ENCODE measurements at regions not wholly inside any gene's neighbourhood (a gene's known extent, or its start where the extent isn't known, plus 50 kb on each side); places are given as distances from the start of the nearest gene placed in this dataset.

GRCh38 chr3:26245236-26245635 is 377.3 kb upstream of the LRRC3B start:
- H4K91ac ChIP-seq (ENCODE audit: low read depth, low read length): no peak overlapping the region
- no peaks in the 10 kb centered on the region for H3K79me2 ChIP-seq (ENCODE audit: control insufficient read depth, insufficient read depth, low read length, poor library complexity)
- H3K79me1 ChIP-seq (ENCODE audit: low read length): no peaks in the 10 kb centered on the region
- no peak overlapping the region for H3K9ac ChIP-seq (ENCODE audit: low read length)
- H3K4me1 ChIP-seq (ENCODE audit: control insufficient read depth in 1 of 2, insufficient read depth in 2 of 2, low read length in 2 of 2): no peaks in the 10 kb centered on the region
- H3K14ac ChIP-seq (ENCODE audit: low read length): no peak overlapping the region
- no peak overlapping the region for H4K12ac ChIP-seq (ENCODE audit: low read depth, low read length)
- H3K18ac ChIP-seq (ENCODE audit: low read length): no peak overlapping the region
- H3K27me3 ChIP-seq (ENCODE audit: insufficient read depth, low read length): no peaks in the 10 kb centered on the region
- H3K4me2 ChIP-seq (ENCODE audit: low read length): no peak overlapping the region
- no peak overlapping the region for H2BK5ac ChIP-seq (ENCODE audit: low read depth, low read length, poor library complexity)
- H2AK5ac ChIP-seq (ENCODE audit: low read length): no peak overlapping the region
- H3K4ac ChIP-seq (ENCODE audit: low read depth, low read length): no peak overlapping the region
- H2BK120ac ChIP-seq (ENCODE audit: insufficient read depth, low read length, poor library complexity): no peak overlapping the region
- no peak overlapping the region for H3K4me3 ChIP-seq (ENCODE audit: low read depth, low read length)
- H3K9me3 ChIP-seq (ENCODE audit: insufficient read depth, low read depth, low read length): no peaks in the 10 kb centered on the region
- no peak overlapping the region for H2AFZ ChIP-seq (ENCODE audit: insufficient read depth, low read length, poor library complexity)
- no peak overlapping the region for H4K8ac ChIP-seq (ENCODE audit: low read depth, low read length)
- no peak overlapping the region for H3K27ac ChIP-seq (ENCODE audit: low read depth, low read length)
- no peak for DNase-seq
- no peaks in the 10 kb centered on the region for H3K36me3 ChIP-seq (ENCODE audit: control insufficient read depth in 1 of 2, insufficient read depth in 2 of 2, low read length in 2 of 2)
- no peak overlapping the region for H3K23ac ChIP-seq (ENCODE audit: low read length)
- H2BK12ac ChIP-seq (ENCODE audit: low read length): no peak overlapping the region

DNA sequence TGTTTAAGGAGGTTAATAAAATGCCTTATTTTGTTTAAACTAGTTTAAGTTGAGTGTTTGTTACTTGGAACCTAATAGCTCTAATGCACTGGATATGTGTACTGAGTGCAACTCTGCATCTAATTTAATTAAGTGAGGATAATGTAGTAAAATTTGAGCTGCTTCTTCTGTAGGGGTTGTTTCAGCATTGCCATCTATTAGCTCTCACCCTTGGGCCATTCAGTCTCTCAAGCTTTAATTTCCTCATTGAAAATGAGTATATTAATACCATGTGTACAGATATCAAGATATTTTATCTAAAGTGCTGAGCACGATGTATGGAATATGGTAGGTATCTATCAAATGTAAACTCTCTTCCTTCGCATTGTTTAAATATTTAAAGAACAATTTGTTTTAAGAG is 375.7 kb upstream of the LRRC3B start:
- no peak overlapping the region for H2BK5ac ChIP-seq (ENCODE audit: low read depth, low read length, poor library complexity)

GRCh38 chr3:26247712-26248111 is 374.9 kb upstream of the LRRC3B start:
- Histone ChIP-seq H3K4me3 (ENCODE audit: low read depth, low read length) (no peak overlapping the region), H3K36me3 (ENCODE audit: control insufficient read depth in 1 of 2, insufficient read depth in 2 of 2, low read length in 2 of 2) (no peaks in the 10 kb centered on the region), H2BK5ac (ENCODE audit: low read depth, low read length, poor library complexity) (no peak overlapping the region), H4K8ac (ENCODE audit: low read depth, low read length) (no peak overlapping the region), H2BK12ac (ENCODE audit: low read length) (no peak overlapping the region), H4K12ac (ENCODE audit: low read depth, low read length) (no peak overlapping the region), H3K14ac (ENCODE audit: low read length) (no peak overlapping the region), H3K18ac (ENCODE audit: low read length) (no peak overlapping the region), H3K79me1 (ENCODE audit: low read length) (no peaks in the 10 kb centered on the region), H2BK120ac (ENCODE audit: insufficient read depth, low read length, poor library complexity) (no peak overlapping the region), H2AFZ (ENCODE audit: insufficient read depth, low read length, poor library complexity) (no peak overlapping the region), H2AK5ac (ENCODE audit: low read length) (no peak overlapping the region), H3K23ac (ENCODE audit: low read length) (no peak overlapping the region), H3K4ac (ENCODE audit: low read depth, low read length) (no peak overlapping the region), H4K91ac (ENCODE audit: low read depth, low read length) (no peak overlapping the region), H3K4me2 (ENCODE audit: low read length) (no peak overlapping the region), H3K27ac (ENCODE audit: low read depth, low read length) (no peak overlapping the region), H3K9me3 (ENCODE audit: insufficient read depth, low read depth, low read length) (no peaks in the 10 kb centered on the region), H3K4me1 (ENCODE audit: control insufficient read depth in 1 of 2, insufficient read depth in 2 of 2, low read length in 2 of 2) (no peaks in the 10 kb centered on the region), H3K9ac (ENCODE audit: low read length) (no peak overlapping the region), H3K27me3 (ENCODE audit: insufficient read depth, low read length) (no peaks in the 10 kb centered on the region), H3K79me2 (ENCODE audit: control insufficient read depth, insufficient read depth, low read length, poor library complexity) (no peaks in the 10 kb centered on the region)
- peak in 1 of 2 donors; percentile 0 for DNase-seq
- no CpG with 5 or more reads among the region's 3 CpGs for WGBS (ENCODE audit: extremely low coverage, insufficient coverage, insufficient read length)

More for the DNA sequence above, 375.7 kb upstream of the LRRC3B start:
- Histone ChIP-seq H2BK12ac (ENCODE audit: low read length) (no peak overlapping the region), H2BK120ac (ENCODE audit: insufficient read depth, low read length, poor library complexity) (no peak overlapping the region), H3K27me3 (ENCODE audit: insufficient read depth, low read length) (no peaks in the 10 kb centered on the region), H3K14ac (ENCODE audit: low read length) (no peak overlapping the region), H3K36me3 (ENCODE audit: control insufficient read depth in 1 of 2, insufficient read depth in 2 of 2, low read length in 2 of 2) (no peaks in the 10 kb centered on the region), H3K23ac (ENCODE audit: low read length) (no peak overlapping the region), H3K9ac (ENCODE audit: low read length) (no peak overlapping the region), H3K4me3 (ENCODE audit: low read depth, low read length) (no peak overlapping the region), H3K4me1 (ENCODE audit: control insufficient read depth in 1 of 2, insufficient read depth in 2 of 2, low read length in 2 of 2) (no peaks in the 10 kb centered on the region), H2AFZ (ENCODE audit: insufficient read depth, low read length, poor library complexity) (no peak overlapping the region), H2AK5ac (ENCODE audit: low read length) (no peak overlapping the region), H3K4ac (ENCODE audit: low read depth, low read length) (no peak overlapping the region), H3K9me3 (ENCODE audit: insufficient read depth, low read depth, low read length) (no peaks in the 10 kb centered on the region), H4K12ac (ENCODE audit: low read depth, low read length) (no peak overlapping the region), H3K18ac (ENCODE audit: low read length) (no peak overlapping the region), H3K79me2 (ENCODE audit: control insufficient read depth, insufficient read depth, low read length, poor library complexity) (no peaks in the 10 kb centered on the region), H3K4me2 (ENCODE audit: low read length) (no peak overlapping the region), H3K27ac (ENCODE audit: low read depth, low read length) (no peak overlapping the region), H3K79me1 (ENCODE audit: low read length) (no peaks in the 10 kb centered on the region), H4K8ac (ENCODE audit: low read depth, low read length) (no peak overlapping the region), H4K91ac (ENCODE audit: low read depth, low read length) (no peak overlapping the region)
- no CpG with 5 or more reads among the region's 2 CpGs for WGBS (ENCODE audit: extremely low coverage, insufficient coverage, insufficient read length)
- DNase-seq: no peak

GRCh38 chr3:26252001-26252400 is 370.6 kb upstream of the LRRC3B start:
- Histone ChIP-seq H2BK5ac (ENCODE audit: low read depth, low read length, poor library complexity) (no peak overlapping the region), H3K79me1 (ENCODE audit: low read length) (no peaks in the 10 kb centered on the region), H3K18ac (ENCODE audit: low read length) (no peak overlapping the region), H3K23ac (ENCODE audit: low read length) (no peak overlapping the region), H3K9ac (ENCODE audit: low read length) (no peak overlapping the region), H3K27me3 (ENCODE audit: insufficient read depth, low read length) (no peaks in the 10 kb centered on the region), H2AK5ac (ENCODE audit: low read length) (no peak overlapping the region), H3K4ac (ENCODE audit: low read depth, low read length) (no peak overlapping the region), H3K4me2 (ENCODE audit: low read length) (no peak overlapping the region), H3K27ac (ENCODE audit: low read depth, low read length) (no peak overlapping the region), H2AFZ (ENCODE audit: insufficient read depth, low read length, poor library complexity) (no peak overlapping the region), H3K9me3 (ENCODE audit: insufficient read depth, low read depth, low read length) (no peaks in the 10 kb centered on the region), H4K8ac (ENCODE audit: low read depth, low read length) (no peak overlapping the region), H3K4me1 (ENCODE audit: control insufficient read depth in 1 of 2, insufficient read depth in 2 of 2, low read length in 2 of 2) (no peaks in the 10 kb centered on the region), H3K14ac (ENCODE audit: low read length) (no peak overlapping the region), H3K36me3 (ENCODE audit: control insufficient read depth in 1 of 2, insufficient read depth in 2 of 2, low read length in 2 of 2) (no peaks in the 10 kb centered on the region), H4K91ac (ENCODE audit: low read depth, low read length) (no peak overlapping the region), H4K12ac (ENCODE audit: low read depth, low read length) (no peak overlapping the region), H3K4me3 (ENCODE audit: low read depth, low read length) (no peak overlapping the region), H2BK120ac (ENCODE audit: insufficient read depth, low read length, poor library complexity) (no peak overlapping the region), H3K79me2 (ENCODE audit: control insufficient read depth, insufficient read depth, low read length, poor library complexity) (no peaks in the 10 kb centered on the region), H2BK12ac (ENCODE audit: low read length) (no peak overlapping the region)
- DNase-seq: no peak
- WGBS (ENCODE audit: extremely low coverage, insufficient coverage, insufficient read length): no CpG with 5 or more reads among the region's 4 CpGs
